22Rv1 (cell line): ENCODE measurements at regions not wholly inside any gene's neighbourhood (a gene's known extent, or its start where the extent isn't known, plus 50 kb on each side); places are given as distances from the start of the nearest gene placed in this dataset.

Experiments
- ZFX ChIP-seq: fragments of 450-650 bp; IDR thresholded peaks from 2 replicates; pipeline ENCODE4 v1.6.1; 2017; ENCODE audit warnings: antibody characterized with exemption, borderline replicate concordance
- TF ChIP-seq, protein P1 (sequence below): fragments of 450-650 bp; IDR thresholded peaks from 2 replicates; pipeline ENCODE4 v1.5.1; 2017; ENCODE audit warnings: mild to moderate bottlenecking

DNA sequence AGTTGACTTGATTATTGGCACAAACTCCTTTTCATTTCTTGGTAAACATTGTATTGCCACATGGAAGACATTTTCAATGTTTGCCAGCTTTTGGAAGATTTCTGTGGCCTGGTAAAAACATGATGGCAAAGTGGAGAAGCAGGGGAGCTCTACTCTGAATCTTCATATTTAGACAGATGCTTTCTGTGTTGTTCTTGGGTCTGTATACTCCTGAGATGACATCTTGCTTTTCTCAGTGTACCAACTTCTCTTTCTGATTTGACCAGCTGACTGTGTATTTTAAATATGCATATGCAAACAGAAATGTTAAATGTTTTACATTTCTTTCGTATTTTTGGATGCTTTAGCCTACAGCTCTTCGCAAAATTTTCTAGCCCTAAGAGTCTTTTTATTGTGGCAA lies 366.2 kb upstream of the MON1B start:
- TF ChIP-seq, protein P1, sequence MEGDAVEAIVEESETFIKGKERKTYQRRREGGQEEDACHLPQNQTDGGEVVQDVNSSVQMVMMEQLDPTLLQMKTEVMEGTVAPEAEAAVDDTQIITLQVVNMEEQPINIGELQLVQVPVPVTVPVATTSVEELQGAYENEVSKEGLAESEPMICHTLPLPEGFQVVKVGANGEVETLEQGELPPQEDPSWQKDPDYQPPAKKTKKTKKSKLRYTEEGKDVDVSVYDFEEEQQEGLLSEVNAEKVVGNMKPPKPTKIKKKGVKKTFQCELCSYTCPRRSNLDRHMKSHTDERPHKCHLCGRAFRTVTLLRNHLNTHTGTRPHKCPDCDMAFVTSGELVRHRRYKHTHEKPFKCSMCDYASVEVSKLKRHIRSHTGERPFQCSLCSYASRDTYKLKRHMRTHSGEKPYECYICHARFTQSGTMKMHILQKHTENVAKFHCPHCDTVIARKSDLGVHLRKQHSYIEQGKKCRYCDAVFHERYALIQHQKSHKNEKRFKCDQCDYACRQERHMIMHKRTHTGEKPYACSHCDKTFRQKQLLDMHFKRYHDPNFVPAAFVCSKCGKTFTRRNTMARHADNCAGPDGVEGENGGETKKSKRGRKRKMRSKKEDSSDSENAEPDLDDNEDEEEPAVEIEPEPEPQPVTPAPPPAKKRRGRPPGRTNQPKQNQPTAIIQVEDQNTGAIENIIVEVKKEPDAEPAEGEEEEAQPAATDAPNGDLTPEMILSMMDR: no peak
- no peak for TF ChIP-seq ZFX
